ENCODE measurements at regions not wholly inside any gene's neighbourhood (a gene's known extent, or its start where the extent isn't known, plus 50 kb on each side); places are given as distances from the start of the nearest gene placed in this dataset.

DNA sequence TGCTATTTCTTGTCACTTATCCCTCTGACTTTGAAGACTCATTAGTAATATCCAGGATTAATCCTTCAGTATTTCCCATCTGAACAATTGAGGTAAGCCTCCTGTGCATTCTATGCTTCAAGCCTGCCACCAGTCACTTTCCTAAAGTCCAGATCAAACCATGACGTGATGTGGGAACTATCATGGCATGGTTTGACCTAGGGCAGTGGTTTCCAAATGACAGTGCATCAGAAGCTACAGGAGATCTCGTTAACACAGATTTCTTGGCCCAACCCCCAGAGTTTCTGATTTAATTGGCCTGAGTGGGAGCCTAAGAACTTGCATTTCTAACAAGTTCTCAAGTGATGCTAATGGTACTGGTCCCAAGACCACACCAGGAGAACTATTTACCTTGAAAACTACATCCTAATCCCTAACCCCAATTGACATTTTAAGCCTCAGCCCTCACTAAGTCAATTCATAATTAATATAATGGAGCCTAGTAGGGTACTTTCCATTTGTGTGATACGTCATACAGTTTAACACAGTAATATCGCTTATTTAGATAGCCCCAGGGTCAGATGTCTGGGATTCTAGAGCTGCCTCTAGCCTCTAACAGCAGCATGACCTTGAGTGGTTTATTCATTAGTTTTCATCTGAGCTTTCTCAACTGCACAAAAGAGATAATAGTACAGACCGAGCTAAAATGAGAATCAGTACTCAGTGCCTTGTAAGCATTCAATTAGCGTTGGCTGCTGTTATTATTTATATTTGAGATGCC is 907.6 kb downstream of the TFAP2A start:
- no peak for DNase-seq

DNA sequence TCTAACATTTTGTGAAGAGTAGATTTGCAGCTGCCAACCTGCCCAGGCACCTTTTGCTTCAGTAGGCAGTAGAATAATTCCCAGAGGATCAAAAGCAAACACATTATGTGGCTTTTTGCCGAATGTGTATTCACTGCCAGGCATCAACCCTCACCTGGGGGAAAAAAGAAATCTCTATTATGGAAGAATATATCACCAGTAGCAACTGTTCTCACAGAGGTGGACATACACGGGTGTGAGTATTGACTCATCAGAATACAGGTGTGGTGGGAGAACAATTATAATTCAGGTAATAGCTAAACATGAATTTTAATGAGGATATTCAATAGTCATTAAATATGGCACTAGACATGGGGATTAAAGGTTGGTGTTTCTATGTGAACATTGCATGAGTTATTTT is 910.7 kb downstream of the TFAP2A start:
- no peak for DNase-seq

DNA sequence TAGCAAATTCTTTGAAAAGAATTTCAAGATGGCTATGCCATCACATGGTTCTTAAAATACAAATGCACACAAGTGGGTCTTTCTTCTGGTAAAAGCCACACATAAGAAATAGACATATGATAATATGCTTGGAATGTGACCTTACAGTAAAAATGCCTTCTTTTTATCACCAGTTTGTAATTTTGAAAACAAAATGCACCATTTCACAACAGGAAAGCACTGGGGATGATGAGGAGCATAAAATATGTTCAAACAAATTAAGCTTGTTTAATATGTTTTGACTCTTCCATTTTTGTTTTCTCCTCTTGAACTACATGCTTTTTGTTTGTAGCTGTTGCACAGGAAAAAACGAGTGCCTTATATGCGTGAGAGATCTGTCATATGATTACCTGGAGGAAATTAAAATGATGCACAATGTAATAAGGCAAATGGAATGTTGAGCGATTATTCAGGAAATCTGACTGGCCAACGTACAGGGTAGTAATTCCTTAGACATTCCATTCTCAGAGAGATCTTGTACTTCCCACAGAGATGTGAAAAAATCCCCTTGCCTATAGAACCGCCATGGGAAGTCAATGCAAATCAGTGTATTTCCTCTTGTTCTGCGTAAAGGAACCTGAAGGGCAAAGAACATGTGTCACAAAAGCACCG is 911.6 kb downstream of the TFAP2A start:
- no peak for DNase-seq

DNA sequence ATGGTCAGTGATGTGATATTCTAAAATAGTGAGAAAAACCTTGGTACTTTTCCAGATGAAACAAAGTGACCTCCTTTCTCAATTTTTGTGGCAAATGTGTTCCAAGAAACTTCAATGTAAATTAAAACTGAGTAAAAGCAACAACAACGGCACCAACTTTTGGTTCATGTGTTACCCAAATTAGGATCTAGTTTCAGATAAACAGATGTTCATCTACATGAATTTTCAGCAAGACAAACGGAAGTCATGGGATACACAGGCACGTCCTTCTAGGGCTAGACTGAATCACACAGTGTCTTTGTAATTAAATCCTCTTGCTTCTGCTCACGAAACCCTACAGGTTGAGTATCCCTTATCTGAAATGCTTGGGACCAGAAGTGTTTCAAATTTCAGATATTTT is 915.2 kb downstream of the TFAP2A start:
- DNase-seq, result no peak

DNA sequence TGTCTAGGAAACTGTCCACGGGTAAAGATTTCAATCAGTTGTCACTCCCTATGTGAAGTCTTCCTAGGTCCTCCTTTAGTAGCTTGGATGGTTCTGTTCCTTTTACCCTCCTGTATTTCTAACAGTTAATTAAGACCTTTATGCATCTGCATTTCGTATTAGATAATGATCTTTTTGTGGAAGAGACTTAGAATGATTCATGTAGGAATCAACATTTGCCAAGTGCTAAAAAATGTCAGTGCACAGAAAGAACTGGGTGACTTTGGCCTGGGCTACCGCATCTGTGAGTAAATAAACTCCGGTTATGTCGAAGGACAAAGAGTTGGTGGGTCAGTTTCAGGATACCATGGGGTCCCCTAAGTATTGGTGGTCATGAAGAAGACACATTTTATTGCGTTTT is 918.0 kb downstream of the TFAP2A start:
- no peak for DNase-seq

DNA sequence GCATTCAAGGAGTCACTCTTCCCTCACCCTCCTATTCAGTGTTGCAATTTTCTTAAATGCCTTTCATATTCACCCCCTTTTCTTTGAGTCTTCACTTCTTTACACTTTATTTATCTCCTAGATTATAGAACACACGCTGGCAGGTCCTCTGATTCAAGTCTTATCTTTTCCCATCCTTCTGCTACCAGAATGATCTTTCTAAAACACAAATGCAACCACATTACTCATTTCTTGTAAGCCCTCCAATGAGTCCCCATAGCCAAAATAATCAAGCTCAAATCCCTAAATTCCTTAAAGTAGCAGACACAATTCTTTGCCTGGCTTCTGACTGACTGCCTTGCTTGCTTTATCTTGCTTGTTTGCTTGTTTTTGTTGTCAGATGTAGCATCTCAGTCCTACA is 920.0 kb downstream of the TFAP2A start:
- no peak for DNase-seq

DNA sequence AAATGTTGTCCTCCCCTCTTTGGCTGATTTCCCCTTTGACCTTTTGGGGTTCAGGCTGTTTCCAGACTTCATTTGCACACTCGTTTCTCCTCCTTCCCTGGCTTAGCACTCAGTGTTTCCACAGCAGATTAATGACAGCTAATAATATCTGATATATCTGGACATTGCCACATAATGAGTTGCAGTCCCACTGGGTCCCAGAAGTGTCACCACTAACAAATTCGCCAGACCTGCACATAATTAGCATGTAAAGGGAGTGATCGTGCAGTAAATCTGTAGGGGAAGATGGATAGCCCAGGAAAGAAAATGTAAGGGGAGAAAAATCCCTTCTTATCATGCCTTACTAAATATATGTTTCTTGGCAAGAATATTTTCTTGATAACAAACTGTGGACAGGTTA is 922.1 kb downstream of the TFAP2A start:
- no peak for DNase-seq

DNA sequence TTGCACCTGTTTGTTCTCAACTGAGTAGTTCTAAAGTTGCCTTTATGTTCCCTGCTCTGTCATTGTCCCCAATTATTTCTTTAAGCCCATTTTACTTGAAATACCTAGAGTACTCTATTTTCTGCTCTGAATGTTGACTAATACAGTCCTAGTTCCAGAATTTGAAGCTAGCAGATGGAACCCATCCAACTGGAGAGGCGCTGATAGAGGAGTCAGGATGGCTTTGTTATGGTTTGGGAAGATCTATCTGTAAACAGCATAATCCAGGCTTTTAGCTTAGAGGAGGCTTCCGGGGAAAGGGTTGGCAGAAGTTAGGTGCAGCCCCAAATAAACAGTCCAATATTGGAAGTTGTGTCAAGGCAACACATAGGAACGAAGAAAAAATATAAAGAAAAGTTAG is 927.7 kb downstream of the TFAP2A start:
- DNase-seq, result no peak

DNA sequence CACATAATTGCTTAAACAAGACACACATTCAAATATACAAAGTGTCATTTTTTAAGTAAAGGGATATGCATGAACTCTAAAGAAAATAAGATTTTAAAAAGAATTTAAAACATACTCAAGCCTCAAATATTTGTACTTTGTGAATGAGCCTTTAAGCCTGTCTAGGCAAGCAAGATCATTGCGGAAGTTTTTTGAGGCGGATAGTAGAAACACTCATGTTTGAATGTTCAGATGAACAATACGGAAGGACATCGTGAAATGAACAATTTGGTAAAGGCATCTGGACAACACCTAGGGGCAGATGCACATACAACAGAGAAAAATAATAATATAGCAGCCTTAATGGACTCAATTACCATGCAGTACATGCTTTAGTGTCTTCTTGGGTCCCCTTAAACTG is 928.9 kb downstream of the TFAP2A start:
- no peak for DNase-seq

DNA sequence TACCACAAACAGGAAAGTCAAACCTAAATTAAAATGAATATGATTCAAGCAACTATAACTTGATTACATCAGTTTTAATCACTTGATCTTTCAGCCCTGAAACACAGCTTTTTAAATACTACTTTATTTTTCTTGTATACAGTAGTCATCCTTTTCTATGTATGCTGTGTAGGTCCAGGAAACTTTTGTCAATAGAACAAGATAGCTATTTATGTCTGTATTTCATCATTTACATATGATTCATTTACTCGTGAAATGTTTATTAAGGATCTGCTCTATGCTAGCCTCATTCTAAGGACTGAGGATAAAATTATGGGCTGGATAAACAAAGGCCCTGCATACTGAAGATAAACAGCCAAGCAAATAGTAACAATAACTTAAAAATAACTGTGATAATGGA is 930.2 kb downstream of the TFAP2A start:
- no peak for DNase-seq

DNA sequence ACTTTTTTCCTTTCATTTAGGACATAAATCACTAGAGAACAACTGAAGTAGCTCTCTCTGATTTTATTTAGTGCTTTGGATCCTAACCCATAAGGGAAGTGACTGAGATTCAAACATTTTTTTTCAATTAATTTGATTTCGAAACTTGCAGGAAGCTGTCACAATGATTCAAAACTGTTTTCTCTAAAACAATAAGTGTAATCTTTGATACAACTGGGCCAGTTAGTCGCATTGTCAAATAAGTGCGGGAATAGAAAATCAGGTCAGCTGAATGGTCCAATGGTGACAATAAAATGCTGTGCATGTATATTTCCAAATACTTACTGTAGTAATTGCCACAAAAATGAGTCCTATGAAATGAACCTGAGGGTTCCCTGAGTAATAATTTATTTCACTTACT is 930.8 kb downstream of the TFAP2A start:
- no peak for DNase-seq

DNA sequence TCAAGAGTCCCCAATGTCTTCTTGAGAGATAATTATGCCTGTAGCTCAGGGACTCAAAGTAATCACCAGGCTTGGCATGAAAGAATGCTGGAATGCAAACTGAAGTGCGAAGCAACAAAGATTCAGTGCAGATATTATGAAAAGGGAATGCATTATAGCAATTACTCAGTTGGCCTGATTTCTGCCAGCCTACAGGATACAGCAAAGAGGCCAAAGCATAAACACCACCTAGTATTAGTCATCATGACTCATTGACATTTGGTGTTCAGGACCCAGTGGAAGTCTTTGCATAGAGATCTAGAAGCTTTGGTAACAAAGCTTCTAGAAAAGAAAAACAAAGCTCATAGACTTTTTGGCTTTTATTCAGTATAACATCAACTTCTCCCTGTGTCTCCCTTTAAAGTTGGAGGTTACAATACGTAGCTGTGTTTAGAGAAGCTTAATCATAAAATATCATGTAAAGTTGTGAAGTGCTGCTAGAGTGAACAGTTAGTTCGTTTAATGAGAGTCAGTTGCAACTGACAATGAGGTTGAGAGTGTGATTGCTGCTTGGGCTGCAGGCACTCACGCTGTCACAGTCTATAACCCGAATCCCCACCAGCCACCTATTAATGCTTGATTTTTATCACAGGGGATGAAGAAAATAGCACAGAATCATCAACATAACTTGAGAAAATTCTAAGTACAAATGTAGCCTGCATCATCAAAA is 932.7 kb downstream of the TFAP2A start:
- DNase-seq, result no peak

DNA sequence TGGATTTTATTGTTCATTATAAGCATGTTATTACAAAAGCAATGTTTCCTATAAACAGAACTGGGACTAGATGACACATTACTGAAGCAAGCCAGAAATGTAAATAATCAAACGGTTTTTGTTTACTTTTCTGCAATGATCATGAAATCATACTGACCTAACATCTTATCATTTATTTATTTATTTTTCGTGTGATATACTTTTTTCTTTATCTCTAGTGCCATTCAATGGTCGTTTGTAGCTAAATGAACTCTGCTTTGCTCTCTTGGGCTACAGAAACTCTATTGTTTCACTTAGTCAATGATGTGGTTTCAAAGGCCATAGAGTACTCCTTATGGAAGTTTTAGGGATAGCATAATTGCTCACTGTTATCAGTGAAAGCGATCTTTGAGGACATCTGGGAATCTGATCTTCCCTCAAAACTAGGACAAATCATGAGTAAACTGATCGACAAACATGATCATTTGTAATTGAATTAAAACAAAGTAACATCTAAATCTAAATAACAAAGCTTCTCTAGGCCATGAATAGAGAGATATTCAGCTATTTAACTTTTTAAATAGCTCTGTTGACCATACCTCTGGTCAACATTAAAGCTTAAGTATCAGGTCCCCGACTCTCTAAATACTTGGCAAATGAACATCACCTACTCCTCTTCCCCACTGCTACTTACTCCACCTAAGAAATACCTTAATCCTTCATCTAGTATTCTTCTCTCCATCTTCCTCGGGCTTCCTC is 933.4 kb downstream of the TFAP2A start:
- no peak for DNase-seq

DNA sequence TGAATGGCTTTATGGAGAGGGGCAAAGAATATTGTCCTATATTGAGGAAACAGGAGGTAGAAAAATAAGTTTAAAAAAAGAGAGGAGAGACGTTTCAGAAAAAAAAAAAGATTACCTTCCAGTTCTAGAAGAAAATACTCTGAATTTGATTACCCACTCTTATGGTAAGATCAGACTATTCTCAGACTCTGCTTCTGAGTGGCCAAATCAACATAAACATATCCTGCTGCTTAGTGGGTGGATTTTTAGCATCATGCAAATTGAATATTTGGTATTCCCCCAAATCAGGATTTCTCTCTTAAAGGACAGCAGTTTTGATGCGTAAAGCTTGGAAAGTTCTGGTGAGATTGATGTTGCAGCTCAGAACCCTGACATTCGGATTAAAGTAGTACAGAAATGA is 946.6 kb downstream of the TFAP2A start:
- no peak for DNase-seq

DNA sequence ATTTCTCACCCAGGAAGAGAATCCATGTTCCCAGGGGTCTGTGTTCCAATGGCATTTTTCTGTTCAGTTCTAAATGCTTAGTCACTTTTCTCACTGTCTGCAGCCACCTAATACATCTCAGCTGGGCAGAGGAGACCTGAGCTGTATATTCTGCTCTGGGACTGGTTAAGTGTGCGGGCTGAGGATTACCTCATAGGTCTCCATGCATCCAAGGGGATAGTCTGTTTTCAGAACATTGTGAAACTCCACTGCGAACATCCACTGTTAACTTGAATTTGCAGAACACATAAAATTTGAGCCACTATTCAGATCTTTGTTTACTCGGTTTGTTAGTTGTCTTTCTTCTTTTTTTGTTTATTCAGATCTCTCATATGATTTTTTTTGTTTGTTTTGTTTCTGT is 947.1 kb downstream of the TFAP2A start:
- DNase-seq, result no peak

DNA sequence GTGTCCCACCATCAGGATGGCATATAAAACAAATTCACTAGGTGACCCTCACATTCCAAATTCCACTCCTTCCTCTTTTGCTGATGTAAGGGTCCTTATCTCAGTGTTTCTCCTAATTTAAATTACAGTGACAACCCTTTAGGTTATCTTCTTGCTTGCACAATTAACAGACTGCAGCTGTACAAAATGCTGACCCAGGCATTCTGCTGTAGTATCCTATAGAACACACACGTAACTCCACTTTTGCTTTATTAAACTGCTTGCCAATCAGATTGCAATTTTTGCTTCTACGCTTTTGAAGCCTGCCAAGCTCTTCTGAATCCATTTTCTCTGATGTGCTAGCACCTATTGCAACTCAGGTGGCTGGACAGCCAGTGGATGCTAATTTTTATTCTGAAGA is 950.3 kb downstream of the TFAP2A start:
- no peak for DNase-seq

DNA sequence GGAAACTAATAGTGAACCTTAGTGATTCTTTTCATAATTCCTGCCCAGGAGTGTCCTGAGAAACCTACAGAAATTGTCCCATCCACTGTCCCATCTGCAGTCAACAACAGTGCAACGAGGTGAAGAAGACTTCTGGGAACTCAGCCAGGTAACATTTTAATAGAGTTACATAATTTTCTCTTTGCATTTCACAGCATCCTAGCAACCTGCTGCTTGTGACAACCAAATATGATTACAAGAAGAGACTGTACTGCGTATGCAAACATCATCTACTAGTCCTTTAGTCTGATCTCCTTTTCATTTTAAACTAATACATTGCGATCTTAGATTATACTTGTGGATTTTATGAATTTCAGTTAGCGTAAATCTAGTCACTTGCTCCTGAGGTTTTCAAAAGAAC is 951.6 kb downstream of the TFAP2A start:
- no peak for DNase-seq

DNA sequence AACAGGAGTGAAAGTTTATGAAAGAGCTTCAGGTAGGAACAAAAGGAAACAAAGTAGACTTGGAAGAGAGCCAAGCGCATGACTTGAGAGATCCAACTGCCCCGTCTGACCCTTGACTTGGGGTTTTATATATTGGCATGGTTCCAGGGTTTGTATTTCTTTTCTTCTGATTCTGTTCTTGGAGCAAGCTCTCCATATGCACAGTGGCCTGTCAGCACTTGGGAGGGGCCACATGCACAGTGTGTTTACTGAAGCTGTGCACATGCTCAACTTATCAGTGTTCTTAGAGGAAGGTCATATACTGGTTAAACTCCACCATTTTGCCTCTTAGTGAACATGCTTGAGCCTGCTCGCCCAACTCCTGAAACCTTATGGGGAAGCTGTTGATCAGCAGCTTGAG is 953.7 kb downstream of the TFAP2A start:
- no peak for DNase-seq

DNA sequence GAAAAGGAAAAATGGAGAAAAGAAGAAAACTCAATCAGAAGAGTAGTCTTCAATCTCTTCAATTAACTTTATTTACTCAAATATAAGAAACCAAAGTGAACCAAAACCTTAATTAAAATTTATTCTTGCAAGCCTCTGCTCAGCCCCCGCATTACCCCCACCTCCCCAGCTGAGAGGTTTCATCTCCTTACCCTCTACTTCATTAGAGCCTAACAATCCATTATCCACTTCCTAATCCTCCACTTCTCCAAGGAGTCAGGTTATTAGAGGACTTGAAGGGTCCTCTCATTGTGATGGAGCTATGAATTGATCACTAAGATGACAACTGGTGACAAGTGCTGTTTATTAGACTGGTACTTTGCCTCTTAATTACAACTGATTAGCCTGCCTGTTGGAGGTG is 956.5 kb downstream of the TFAP2A start:
- no peak for DNase-seq

DNA sequence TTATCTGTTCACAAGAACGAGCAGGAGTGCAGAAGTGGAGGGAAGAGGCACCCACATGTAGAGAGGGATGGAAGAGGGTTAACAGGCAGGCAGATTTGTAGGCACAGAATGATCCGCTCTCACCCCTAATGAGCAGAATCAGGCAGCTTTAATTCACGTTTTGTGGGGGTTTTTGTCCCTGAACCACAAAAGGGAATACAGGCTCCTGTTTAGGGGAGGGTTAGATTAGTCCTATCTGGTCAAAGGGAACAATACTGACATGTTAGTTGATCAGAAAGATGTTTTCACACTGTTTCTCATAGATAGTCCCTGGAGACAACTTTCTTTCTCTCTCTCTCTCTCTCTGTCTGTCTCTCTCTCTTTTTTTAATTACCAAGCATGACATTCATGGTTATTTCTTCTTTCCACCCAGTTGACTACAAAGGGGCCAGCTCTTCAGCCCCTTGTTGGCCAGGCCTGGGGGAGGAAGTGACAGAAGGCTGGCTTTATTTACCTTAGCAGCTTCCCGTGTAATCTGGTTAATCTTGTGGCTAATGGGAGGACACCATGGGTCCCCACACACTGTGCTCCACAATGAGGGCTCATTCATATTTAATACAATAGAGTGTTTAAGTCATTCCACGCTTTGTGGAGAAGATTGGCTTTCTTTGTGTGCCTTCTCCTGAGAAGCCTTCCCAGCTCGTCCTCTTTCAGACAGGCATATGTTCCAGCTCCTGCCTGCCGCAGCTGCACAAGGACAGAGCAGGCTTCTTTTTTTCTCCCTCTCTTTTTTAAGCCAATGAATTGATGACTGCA is 958.8 kb downstream of the TFAP2A start:
- DNase-seq, result no peak

DNA sequence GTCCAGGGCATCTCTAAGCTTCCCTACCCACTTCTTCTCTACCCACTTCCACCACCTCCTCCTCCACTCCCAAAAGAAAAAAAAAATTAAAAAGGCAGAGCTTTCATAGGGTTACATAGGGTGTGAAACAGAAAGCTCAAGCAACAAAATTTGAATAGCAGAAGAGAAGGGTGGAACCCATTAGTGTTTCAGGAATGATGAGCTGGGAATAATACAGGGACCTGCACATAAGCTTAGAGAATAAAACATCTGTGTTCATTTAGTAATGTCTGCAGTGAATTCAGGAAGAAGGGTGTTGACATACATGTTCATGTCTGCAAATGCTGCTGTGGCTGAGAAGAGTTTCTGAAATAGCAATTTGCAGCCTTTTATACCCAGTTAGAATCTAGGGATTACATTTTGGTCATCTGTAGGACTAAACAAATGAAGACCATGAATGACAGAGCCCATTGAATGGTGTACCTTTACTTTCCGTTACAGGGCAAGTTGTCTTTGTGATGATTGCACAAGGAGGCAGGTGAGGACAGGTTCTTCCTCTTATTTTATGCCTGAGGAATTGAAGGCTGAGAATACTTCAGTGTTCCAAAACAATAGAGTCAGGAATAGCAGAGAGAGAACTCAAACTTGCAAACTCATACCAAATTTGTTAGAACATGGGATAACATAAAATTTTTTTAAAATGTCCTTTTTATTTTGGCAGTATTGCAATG is 975.1 kb downstream of the TFAP2A start:
- no peak for DNase-seq

DNA sequence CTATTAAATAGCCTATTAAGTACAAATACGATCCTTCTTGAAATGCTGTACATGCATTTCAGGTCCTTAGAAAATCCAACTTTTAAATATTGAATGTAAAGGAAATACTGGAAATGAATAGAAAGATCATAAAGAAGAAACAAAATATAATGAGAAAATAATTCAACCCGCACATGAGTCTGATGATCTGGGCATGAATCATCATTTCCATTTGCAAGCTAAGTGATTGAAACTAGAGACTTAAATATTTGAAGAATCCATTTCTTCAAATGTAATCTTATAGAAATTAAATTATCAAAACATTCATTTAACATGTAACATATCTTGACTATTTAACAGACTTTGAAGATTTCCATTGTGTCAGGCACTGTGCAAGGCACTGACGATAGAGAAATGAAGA is 977.0 kb downstream of the TFAP2A start:
- DNase-seq, result no peak
